GM12801 (cell line): ENCODE measurements at regions not wholly inside any gene's neighbourhood (a gene's known extent, or its start where the extent isn't known, plus 50 kb on each side); places are given as distances from the start of the nearest gene placed in this dataset.

Experiments used
- CTCF ChIP-seq: IDR thresholded peaks from one replicate; pipeline ENCODE4 v1.5.1; 2011; ENCODE audit warnings: control low read depth; ENCODE audit not compliant: insufficient read length; ENCODE audit errors: extremely low read depth

GRCh38 chr15:35618260-35619188, 72.6 kb upstream of the DPH6 start:
- TF ChIP-seq CTCF = no peak

GRCh38 chr15:35622641-35623340, 76.8 kb upstream of the DPH6 start:
- no peak for TF ChIP-seq CTCF

GRCh38 chr15:35624881-35625280, 78.9 kb upstream of the DPH6 start:
- no peak for TF ChIP-seq CTCF

GRCh38 chr15:35626571-35627318, 80.8 kb upstream of the DPH6 start:
- no peak for TF ChIP-seq CTCF

- TF ChIP-seq CTCF = no peak
Measured at GRCh38 chr15:35627696-35628095, 81.7 kb upstream of the DPH6 start.

- no peak for TF ChIP-seq CTCF
Measured at GRCh38 chr15:35629766-35630165, 83.8 kb upstream of the DPH6 start.

GRCh38 chr15:35630532-35630931, 84.6 kb upstream of the DPH6 start:
- TF ChIP-seq CTCF = no peak
